T-cell (primary cell): ENCODE measurements at regions not wholly inside any gene's neighbourhood (a gene's known extent, or its start where the extent isn't known, plus 50 kb on each side); places are given as distances from the start of the nearest gene placed in this dataset.

Experiments used
- ATAC-seq, 4 experiments: fragments of 200-7000 bp in 3 of 4; fragments of 150-1000 bp in 1 of 4; cut with Tn5 transposase; replicated peaks in 1 of 4; 1 replicate in 3 of 4; 2 replicates in 1 of 4; pipeline ENCODE4 v1.10.0; 2021; ENCODE audit warnings: moderate library complexity in 3 of 4, mild to moderate bottlenecking in 2 of 4, moderate number of reproducible peaks in 1 of 4
- CTCF ChIA-PET, 2 donors: fragments of 300-600 bp; sonication (Branson Sonifier 250); formaldehyde crosslinking; loops; one replicate each; lab custom pipeline; 2022; ENCODE audit warnings: antibody characterized with exemption in 2 of 2; lab: Charles Lee
- POLR2A ChIA-PET, 2 donors: fragments of 300-600 bp; sonication (Branson Sonifier 250); formaldehyde crosslinking; loops; one replicate each; lab custom pipeline; 2022; ENCODE audit warnings: antibody characterized with exemption in 2 of 2; lab: Charles Lee
- DNase-seq, 35 experiments: peaks; one replicate each; pipeline versions ENCODE4 v3.0.0 to v3.0.0-alpha.2; 2013 to 2023
- H3K27ac ChIP-seq: one replicate; pipeline ENCODE4 v1.5.1; 2013; ENCODE audit warnings: low read length
- H3K27me3 ChIP-seq, 2 experiments: replicated peaks in 1 of 2; 1 replicate in 1 of 2; 2 replicates in 1 of 2; pipeline versions ENCODE4 v1.6.1 to v1.7.0; 2013; ENCODE audit warnings: low read length in 1 of 2, mixed read lengths in 1 of 2; ENCODE audit not compliant: control insufficient read depth in 2 of 2, insufficient read depth in 2 of 2; ENCODE audit errors: extremely low read depth in 1 of 2
- H3K36me3 ChIP-seq, 2 donors: 1 replicate in 1 of 2; 2 replicates in 1 of 2; pipeline versions ENCODE4 v1.6.1 to v1.7.0; 2013; ENCODE audit warnings: low read length in 1 of 2; ENCODE audit not compliant: control insufficient read depth in 2 of 2, insufficient read depth in 1 of 2; ENCODE audit errors: extremely low read depth in 1 of 2
- H3K4me1 ChIP-seq, 2 experiments: 1 replicate in 1 of 2; 2 replicates in 1 of 2; pipeline versions ENCODE4 v1.6.1 to v1.7.0; 2013; ENCODE audit warnings: low read length in 2 of 2, mixed read lengths in 1 of 2; ENCODE audit not compliant: insufficient read depth in 2 of 2, control insufficient read depth in 1 of 2; ENCODE audit errors: extremely low read depth in 1 of 2
- H3K4me3 ChIP-seq, 2 donors: 1 replicate in 1 of 2; 2 replicates in 1 of 2; pipeline versions ENCODE4 v1.5.1 to v1.7.0; 2013; ENCODE audit warnings: mild to moderate bottlenecking in 2 of 2, low read length in 1 of 2, moderate library complexity in 1 of 2; ENCODE audit not compliant: control insufficient read depth in 1 of 2; ENCODE audit errors: extremely low read depth in 1 of 2
- H3K9me3 ChIP-seq: 2 replicates; pipeline ENCODE4 v1.7.0; 2013
- H3K27ac Mint-ChIP-seq, 2 donors: one replicate each; pipeline ENCODE4 v1.8.0; 2020 to 2021; ENCODE audit warnings: mild to moderate bottlenecking in 2 of 2, mixed read lengths in 2 of 2
- H3K27me3 Mint-ChIP-seq, 2 donors: one replicate each; pipeline ENCODE4 v1.8.0; 2021 to 2022; ENCODE audit warnings: mixed read lengths in 2 of 2
- H3K36me3 Mint-ChIP-seq: one replicate; pipeline ENCODE4 v1.8.0; 2021; ENCODE audit warnings: mixed read lengths
- H3K4me1 Mint-ChIP-seq, 3 donors: one replicate each; pipeline ENCODE4 v1.8.0; 2020 to 2022; ENCODE audit warnings: mixed read lengths in 3 of 3, mild to moderate bottlenecking in 1 of 3
- H3K4me3 Mint-ChIP-seq, 3 donors: one replicate each; pipeline ENCODE4 v1.8.0; 2020 to 2022; ENCODE audit warnings: mild to moderate bottlenecking in 3 of 3, mixed read lengths in 3 of 3, moderate library complexity in 3 of 3
- H3K9me3 Mint-ChIP-seq, 3 donors: one replicate each; pipeline ENCODE4 v1.8.0; 2020 to 2022; ENCODE audit warnings: mixed read lengths in 3 of 3
- WGBS: methylation state at CpG from one replicate; pipeline ENCODE4 v1.1.5; 2013; ENCODE audit warnings: missing lambda C conversion rate; ENCODE audit not compliant: insufficient coverage; 5-methylcytosine and 5-hydroxymethylcytosine counted together

GRCh38 chr4:144202081-144202480 is 61.6 kb upstream of the GYPA start:
- ATAC-seq: no peak
- no peaks in the 10 kb centered on the region for H3K4me1 Mint-ChIP-seq
- Histone ChIP-seq H3K4me1 (no peaks in the 10 kb centered on the region), H3K4me3 (no peak overlapping the region), H3K9me3 (no peaks in the 10 kb centered on the region), H3K27ac (no peak overlapping the region), H3K27me3 (no peaks in the 10 kb centered on the region), H3K36me3 (no peaks in the 10 kb centered on the region)
- peaks cover 0 to 3% (median 3%) of the 10 kb centered on the region in 3 donors for H3K9me3 Mint-ChIP-seq
- H3K36me3 Mint-ChIP-seq: no peaks in the 10 kb centered on the region
- ChIA-PET CTCF (no interaction called here), POLR2A (no interaction called here)
- peaks cover 2 to 5% of the 10 kb centered on the region in 2 donors for H3K27me3 Mint-ChIP-seq
- DNase-seq: no peak
- no peak overlapping the region for H3K27ac Mint-ChIP-seq
- WGBS: no CpG with 5 or more reads among the region's 1 CpG
- H3K4me3 Mint-ChIP-seq: no peak overlapping the region

GRCh38 chr4:144203155-144203554 is 62.6 kb upstream of the GYPA start:
- no peak for ATAC-seq
- Histone ChIP-seq H3K4me3 (no peak overlapping the region), H3K9me3 (no peaks in the 10 kb centered on the region), H3K27ac (no peak overlapping the region), H3K27me3 (no peaks in the 10 kb centered on the region), H3K4me1 (no peaks in the 10 kb centered on the region), H3K36me3 (no peaks in the 10 kb centered on the region)
- H3K27me3 Mint-ChIP-seq: peaks cover 2 to 5% of the 10 kb centered on the region in 2 donors
- H3K4me3 Mint-ChIP-seq: no peak overlapping the region
- CTCF ChIA-PET: no interaction called here
- no CpG with 5 or more reads among the region's 2 CpGs for WGBS
- no peaks in the 10 kb centered on the region for H3K36me3 Mint-ChIP-seq
- H3K27ac Mint-ChIP-seq: no peak overlapping the region
- H3K4me1 Mint-ChIP-seq: no peaks in the 10 kb centered on the region
- DNase-seq: no peak
- POLR2A ChIA-PET: no interaction called here
- peaks cover 0 to 3% (median 0%) of the 10 kb centered on the region in 3 donors for H3K9me3 Mint-ChIP-seq

GRCh38 chr4:144204431-144204830 is 63.9 kb upstream of the GYPA start:
- CTCF ChIA-PET: no interaction called here
- Mint-ChIP-seq H3K4me1 (no peaks in the 10 kb centered on the region), H3K9me3 (no peaks in the 10 kb centered on the region), H3K4me3 (no peak overlapping the region), H3K27ac (no peak overlapping the region), H3K27me3 (peaks cover 2 to 5% of the 10 kb centered on the region in 2 donors), H3K36me3 (no peaks in the 10 kb centered on the region)
- ATAC-seq: no peak
- POLR2A ChIA-PET: no interaction called here
- Histone ChIP-seq H3K27me3 (no peaks in the 10 kb centered on the region), H3K27ac (no peak overlapping the region), H3K9me3 (no peaks in the 10 kb centered on the region), H3K4me3 (no peak overlapping the region), H3K36me3 (no peaks in the 10 kb centered on the region), H3K4me1 (no peaks in the 10 kb centered on the region)
- DNase-seq: no peak

- Mint-ChIP-seq H3K27ac (no peak overlapping the region), H3K27me3 (peaks cover 5% of the 10 kb centered on the region in 2 donors), H3K4me3 (no peak overlapping the region), H3K4me1 (no peaks in the 10 kb centered on the region), H3K36me3 (no peaks in the 10 kb centered on the region), H3K9me3 (no peaks in the 10 kb centered on the region)
- Histone ChIP-seq H3K4me1 (no peaks in the 10 kb centered on the region), H3K36me3 (no peaks in the 10 kb centered on the region), H3K9me3 (no peaks in the 10 kb centered on the region), H3K27ac (no peak overlapping the region), H3K4me3 (no peak overlapping the region), H3K27me3 (no peaks in the 10 kb centered on the region)
- no CpG with 5 or more reads among the region's 1 CpG for WGBS
- ChIA-PET CTCF (no interaction called here), POLR2A (interaction anchor here in 1 of 2 donors (0.6 kb wide), 1 partner anchor 137 kb away, joined by 4 read pairs; no protein-coding TSS in a partner anchor)
- ATAC-seq (no peak), DNase-seq (no peak)
Observed at GRCh38 chr4:144206711-144207110, 66.2 kb upstream of the GYPA start.

- no peak for DNase-seq
- Histone ChIP-seq H3K4me1 (no peaks in the 10 kb centered on the region), H3K36me3 (no peaks in the 10 kb centered on the region), H3K4me3 (no peak overlapping the region), H3K9me3 (no peaks in the 10 kb centered on the region), H3K27me3 (no peaks in the 10 kb centered on the region), H3K27ac (no peak overlapping the region)
- Mint-ChIP-seq H3K4me3 (no peak overlapping the region), H3K9me3 (no peaks in the 10 kb centered on the region), H3K36me3 (no peaks in the 10 kb centered on the region), H3K4me1 (no peaks in the 10 kb centered on the region), H3K27me3 (peaks cover 3 to 5% of the 10 kb centered on the region in 2 donors), H3K27ac (no peak overlapping the region)
- ATAC-seq: no peak
- POLR2A ChIA-PET: no interaction called here
- CTCF ChIA-PET: no interaction called here
- no CpG with 5 or more reads among the region's 2 CpGs for WGBS
Observed at GRCh38 chr4:144208074-144208473, 67.6 kb upstream of the GYPA start.

- H3K36me3 ChIP-seq: no peaks in the 10 kb centered on the region
- peaks cover 0 to 3% of the 10 kb centered on the region in 2 donors for H3K27me3 Mint-ChIP-seq
- H3K4me3 Mint-ChIP-seq: no peak overlapping the region
- no peak for DNase-seq
- H3K36me3 Mint-ChIP-seq: no peaks in the 10 kb centered on the region
- no peaks in the 10 kb centered on the region for H3K9me3 Mint-ChIP-seq
- no peak overlapping the region for H3K27ac Mint-ChIP-seq
- no peak for ATAC-seq
- ChIA-PET CTCF (no interaction called here), POLR2A (no interaction called here)
- no CpG with 5 or more reads among the region's 4 CpGs for WGBS
- H3K4me1 Mint-ChIP-seq: no peaks in the 10 kb centered on the region
- no peaks in the 10 kb centered on the region for H3K9me3 ChIP-seq
- H3K4me1 ChIP-seq: no peaks in the 10 kb centered on the region
- no peaks in the 10 kb centered on the region for H3K27me3 ChIP-seq
- no peak overlapping the region for H3K27ac ChIP-seq
- H3K4me3 ChIP-seq: no peak overlapping the region
Observed at GRCh38 chr4:144209491-144209890, 69.0 kb upstream of the GYPA start.

- no peak overlapping the region for H3K27ac Mint-ChIP-seq
- ATAC-seq (no peak), DNase-seq (no peak)
- Histone ChIP-seq H3K9me3 (no peaks in the 10 kb centered on the region), H3K27ac (no peak overlapping the region), H3K27me3 (no peaks in the 10 kb centered on the region), H3K36me3 (no peaks in the 10 kb centered on the region), H3K4me1 (no peaks in the 10 kb centered on the region), H3K4me3 (no peak overlapping the region)
- no CpG with 5 or more reads among the region's 4 CpGs for WGBS
- ChIA-PET POLR2A (no interaction called here), CTCF (interaction anchor here in 1 of 2 donors (0.7 kb wide), 1 partner anchor 464 kb away, joined by 5 read pairs; no protein-coding TSS in a partner anchor)
- no peak overlapping the region for H3K4me3 Mint-ChIP-seq
- no peaks in the 10 kb centered on the region for H3K4me1 Mint-ChIP-seq
- no peaks in the 10 kb centered on the region for H3K9me3 Mint-ChIP-seq
- no peaks in the 10 kb centered on the region for H3K36me3 Mint-ChIP-seq
- peaks cover 0 to 5% of the 10 kb centered on the region in 2 donors for H3K27me3 Mint-ChIP-seq
Observed at GRCh38 chr4:144213371-144213770, 72.9 kb upstream of the GYPA start.
